GM12873 (cell line): ENCODE measurements at regions not wholly inside any gene's neighbourhood (a gene's known extent, or its start where the extent isn't known, plus 50 kb on each side); places are given as distances from the start of the nearest gene placed in this dataset.

Experiments
- TF ChIP-seq, protein P1 (sequence below): IDR thresholded peaks from 2 replicates; pipeline ENCODE4 v1.5.1; 2012; ENCODE audit warnings: low read depth, mild to moderate bottlenecking, moderate library complexity, low read length, control low read depth; ENCODE audit not compliant: insufficient read depth; ENCODE audit errors: missing control alignments

DNA sequence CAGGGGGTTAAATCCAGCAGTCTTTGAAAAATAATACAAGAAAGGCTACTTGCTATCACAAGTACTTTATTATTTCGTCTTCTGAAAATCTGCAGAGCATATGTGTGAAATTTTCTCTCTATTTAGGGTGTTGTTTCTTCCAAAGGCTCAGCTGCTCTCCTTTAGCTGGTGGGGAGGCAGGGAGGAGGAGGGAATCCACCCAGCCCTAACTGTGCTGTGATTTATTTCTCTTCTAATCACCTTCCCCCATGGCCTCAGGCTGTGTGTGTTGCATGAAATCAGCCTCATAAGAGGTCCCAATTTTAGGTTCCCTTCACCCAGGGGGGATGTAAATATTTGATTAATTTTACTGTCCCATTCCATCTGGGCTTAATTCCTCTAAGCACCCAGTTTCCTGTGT lies 77.6 kb upstream of the PGBD5 start:
- TF ChIP-seq, protein P1, sequence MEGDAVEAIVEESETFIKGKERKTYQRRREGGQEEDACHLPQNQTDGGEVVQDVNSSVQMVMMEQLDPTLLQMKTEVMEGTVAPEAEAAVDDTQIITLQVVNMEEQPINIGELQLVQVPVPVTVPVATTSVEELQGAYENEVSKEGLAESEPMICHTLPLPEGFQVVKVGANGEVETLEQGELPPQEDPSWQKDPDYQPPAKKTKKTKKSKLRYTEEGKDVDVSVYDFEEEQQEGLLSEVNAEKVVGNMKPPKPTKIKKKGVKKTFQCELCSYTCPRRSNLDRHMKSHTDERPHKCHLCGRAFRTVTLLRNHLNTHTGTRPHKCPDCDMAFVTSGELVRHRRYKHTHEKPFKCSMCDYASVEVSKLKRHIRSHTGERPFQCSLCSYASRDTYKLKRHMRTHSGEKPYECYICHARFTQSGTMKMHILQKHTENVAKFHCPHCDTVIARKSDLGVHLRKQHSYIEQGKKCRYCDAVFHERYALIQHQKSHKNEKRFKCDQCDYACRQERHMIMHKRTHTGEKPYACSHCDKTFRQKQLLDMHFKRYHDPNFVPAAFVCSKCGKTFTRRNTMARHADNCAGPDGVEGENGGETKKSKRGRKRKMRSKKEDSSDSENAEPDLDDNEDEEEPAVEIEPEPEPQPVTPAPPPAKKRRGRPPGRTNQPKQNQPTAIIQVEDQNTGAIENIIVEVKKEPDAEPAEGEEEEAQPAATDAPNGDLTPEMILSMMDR = no peak

DNA sequence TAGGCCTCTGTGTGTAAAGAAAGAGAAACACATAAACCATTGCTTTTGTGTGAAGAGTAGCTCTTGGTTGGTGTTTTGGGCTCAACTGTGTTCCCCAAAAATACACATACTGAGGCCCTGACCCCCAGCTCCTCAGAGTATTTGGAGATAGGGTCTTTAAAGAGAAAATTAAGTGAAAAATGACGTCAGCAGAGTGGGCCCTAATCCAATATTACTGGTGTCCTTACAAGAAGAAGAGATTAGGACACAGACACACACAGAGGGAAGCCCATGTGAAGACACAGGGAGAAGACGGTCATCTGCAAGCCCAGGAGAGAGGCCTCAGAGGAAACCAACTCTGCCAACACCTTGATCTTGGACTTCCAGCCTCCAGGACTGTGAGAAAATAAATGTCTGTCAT lies 76.9 kb upstream of the PGBD5 start:
- TF ChIP-seq, protein P1 = no peak

DNA sequence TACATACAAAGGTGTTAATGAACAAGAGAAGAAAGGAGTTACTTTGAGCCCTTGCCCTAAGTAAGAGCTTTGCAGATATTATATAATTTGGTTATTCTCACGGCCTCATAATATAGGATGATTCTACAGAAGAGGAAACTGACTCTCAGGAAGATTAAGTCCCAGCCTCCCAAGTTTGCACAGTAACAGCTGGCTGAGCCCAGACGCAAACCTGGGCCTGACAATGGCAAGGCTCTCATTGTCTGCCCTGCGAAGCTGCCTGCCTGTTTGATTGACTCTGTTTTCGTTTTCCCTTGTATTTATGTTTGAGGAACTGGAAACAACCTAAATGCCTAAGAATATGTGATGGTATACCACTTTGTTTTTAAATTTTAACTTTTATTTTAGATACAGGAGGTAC lies 76.2 kb upstream of the PGBD5 start:
- TF ChIP-seq, protein P1 = no peak

DNA sequence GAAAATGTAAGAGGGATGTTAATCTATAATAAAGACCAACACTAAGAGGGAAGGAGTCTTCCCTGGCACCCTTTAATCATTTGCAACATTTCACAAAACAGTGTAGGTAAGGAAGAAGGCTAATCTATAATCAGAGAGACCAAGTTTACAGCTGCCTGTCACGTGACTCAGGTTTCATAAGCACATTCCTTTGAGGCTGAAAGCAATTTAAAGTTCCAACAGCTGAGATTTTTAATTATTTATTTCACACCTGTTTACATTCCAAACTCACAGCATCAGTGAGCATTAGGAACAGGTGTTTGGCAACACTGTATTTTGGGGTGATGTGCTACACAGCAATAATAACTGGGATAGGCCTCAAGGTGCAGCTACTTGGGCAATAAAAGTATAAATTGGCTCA lies 75.7 kb upstream of the PGBD5 start:
- TF ChIP-seq, protein P1 = no peak

DNA sequence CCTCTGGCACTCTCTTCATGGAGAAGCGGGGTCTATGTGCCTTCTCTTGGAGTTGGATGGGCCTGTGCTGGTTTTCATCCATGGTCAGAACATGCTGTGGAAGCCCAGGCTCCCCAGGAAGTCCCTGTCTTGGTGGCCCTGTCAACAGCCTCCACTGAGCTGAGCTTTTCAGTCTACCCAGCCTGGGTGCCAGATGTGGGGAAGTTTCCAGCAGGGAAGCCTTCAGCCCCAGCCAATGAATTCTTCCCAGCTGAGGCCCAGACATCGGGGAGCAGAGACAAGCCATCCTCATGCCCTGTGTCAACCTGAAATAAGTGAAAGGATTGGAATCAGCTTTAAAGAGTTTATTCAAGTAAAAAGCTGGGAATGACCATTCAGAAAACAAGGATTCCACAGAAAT lies 75.1 kb upstream of the PGBD5 start:
- TF ChIP-seq, protein P1 = no peak

DNA sequence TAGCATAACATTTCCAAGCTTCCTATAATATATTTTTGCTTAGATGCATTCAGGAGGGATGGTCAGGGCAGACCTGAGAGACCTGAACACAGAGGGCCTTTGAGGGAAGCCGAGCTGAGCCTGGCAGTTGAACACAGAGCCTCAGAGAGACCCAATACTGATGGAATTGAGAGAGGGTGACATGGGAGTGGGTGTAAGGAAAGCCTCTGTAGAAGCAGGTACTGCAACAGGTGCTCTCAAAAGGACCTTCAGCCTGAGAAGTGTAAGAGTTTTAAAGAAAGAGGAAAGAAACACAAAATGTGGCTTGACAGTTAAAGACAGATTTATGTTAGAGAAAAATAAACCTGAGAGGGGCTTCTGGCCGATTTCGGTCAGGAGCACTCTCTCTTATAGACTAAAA lies 73.9 kb upstream of the PGBD5 start:
- TF ChIP-seq, protein P1 = no peak

DNA sequence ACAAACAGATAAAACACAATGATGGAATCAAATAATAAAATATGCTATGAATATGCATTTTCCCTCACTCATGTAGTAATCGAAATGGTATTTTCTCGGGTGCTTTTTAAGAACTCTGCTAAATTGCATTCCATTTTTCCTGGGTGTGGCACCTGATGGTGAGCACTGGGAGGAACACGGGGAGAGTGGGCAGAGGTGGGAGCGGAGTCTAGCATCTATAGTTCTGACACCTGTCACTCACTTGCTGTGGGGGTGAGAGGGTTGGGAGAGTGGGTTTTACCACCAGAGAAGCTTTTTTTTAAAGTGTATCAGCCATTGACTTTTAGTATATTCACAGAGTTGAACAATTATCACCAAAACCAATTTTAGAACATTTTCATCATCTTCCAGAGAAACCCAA lies 73.4 kb upstream of the PGBD5 start:
- TF ChIP-seq, protein P1 = no peak
